OCI-LY1 (cell line): ENCODE measurements at regions not wholly inside any gene's neighbourhood (a gene's known extent, or its start where the extent isn't known, plus 50 kb on each side); places are given as distances from the start of the nearest gene placed in this dataset.

Experiments used
- CTCF ChIP-seq: fragments of 200-600 bp; sonication (generic), shearing (Covaris generic); IDR thresholded peaks from 2 replicates; pipeline ENCODE4 v1.5.1; 2017; ENCODE audit warnings: mild to moderate bottlenecking, antibody characterized with exemption, low read length, moderate library complexity, mixed read lengths
- EZH2 ChIP-seq: fragments of 200-600 bp; sonication (generic), shearing (Covaris generic); IDR thresholded peaks from 2 replicates; pipeline ENCODE4 v1.8.0; 2017; ENCODE audit warnings: borderline replicate concordance, mixed run types, mild to moderate bottlenecking, antibody characterized with exemption, low read length, moderate library complexity, mixed read lengths

- TF ChIP-seq CTCF (no peak), EZH2 (no peak)
Measured at GRCh38 chr14:22449600-22449905, 139.5 kb downstream of the DAD1 start.
